Lower leg skin (tissue), 3 donors: ENCODE measurements at regions not wholly inside any gene's neighbourhood (a gene's known extent, or its start where the extent isn't known, plus 50 kb on each side); places are given as distances from the start of the nearest gene placed in this dataset.

Source experiments
- CTCF ChIP-seq, 3 donors: fragments of 450-650 bp; IDR thresholded peaks; one replicate each; pipeline ENCODE4 v1.5.1; 2016; ENCODE audit warnings: antibody characterized with exemption in 3 of 3, mild to moderate bottlenecking in 3 of 3, moderate library complexity in 2 of 3
- POLR2A ChIP-seq, 2 donors: fragments of 450-650 bp; IDR thresholded peaks; one replicate each; pipeline ENCODE4 v1.6.1; 2016 to 2017; ENCODE audit warnings: antibody characterized with exemption in 2 of 2, mild to moderate bottlenecking in 1 of 2, moderate library complexity in 1 of 2

GRCh38 chr20:22257912-22258311, 326.5 kb downstream of the FOXA2 start:
- TF ChIP-seq CTCF (IDR thresholded peaks at IDR 0.05): no peak
- TF ChIP-seq POLR2A (IDR thresholded peaks at IDR 0.05): no peak
